Thymus (tissue), 11 donors: ENCODE measurements at regions not wholly inside any gene's neighbourhood (a gene's known extent, or its start where the extent isn't known, plus 50 kb on each side); places are given as distances from the start of the nearest gene placed in this dataset.

Experiments used
- DNase-seq, 9 donors: peaks; one replicate each; pipeline ENCODE4 v3.0.0-alpha.2; 2013; ENCODE audit warnings: low spot score in 9 of 9, low read depth in 6 of 9, missing footprints in 1 of 9
- H3K27ac ChIP-seq, 2 donors: one replicate each; pipeline ENCODE4 v1.5.1; 2013; ENCODE audit warnings: control low read depth in 1 of 2, low read depth in 1 of 2, low read length in 1 of 2, mild to moderate bottlenecking in 1 of 2, moderate library complexity in 1 of 2
- H3K27me3 ChIP-seq, 2 donors: one replicate each; pipeline ENCODE4 v1.5.1; 2013; ENCODE audit warnings: low read length in 1 of 2; ENCODE audit not compliant: control insufficient read depth in 2 of 2, insufficient read depth in 1 of 2
- H3K36me3 ChIP-seq, 2 donors: one replicate each; pipeline ENCODE4 v1.5.1; 2013; ENCODE audit warnings: low read length in 1 of 2, mild to moderate bottlenecking in 1 of 2, moderate library complexity in 1 of 2; ENCODE audit not compliant: control insufficient read depth in 2 of 2, insufficient read depth in 2 of 2
- H3K4me1 ChIP-seq, 2 donors: one replicate each; pipeline ENCODE4 v1.5.1; 2013; ENCODE audit warnings: low read length in 2 of 2; ENCODE audit not compliant: control insufficient read depth in 2 of 2, insufficient read depth in 2 of 2
- H3K4me3 ChIP-seq, 2 donors: one replicate each; pipeline ENCODE4 v1.5.1; 2013; ENCODE audit warnings: low read length in 2 of 2, control low read depth in 1 of 2, mild to moderate bottlenecking in 1 of 2
- H3K9me3 ChIP-seq, 2 donors: one replicate each; pipeline ENCODE4 v1.5.1; 2013; ENCODE audit warnings: low read length in 1 of 2, mild to moderate bottlenecking in 1 of 2; ENCODE audit not compliant: control insufficient read depth in 2 of 2, insufficient read depth in 1 of 2
- WGBS: extraction: QIAGEN DNeasy Blood & Tissue Kit; methylation state at CpG from one replicate; pipeline ENCODE4 v1.1.7; 2013; 5-methylcytosine and 5-hydroxymethylcytosine counted together
- donor health status: healthy.

- H3K4me3 ChIP-seq: no peak overlapping the region
- H3K27me3 ChIP-seq: no peaks in the 10 kb centered on the region
- no peak overlapping the region for H3K27ac ChIP-seq
- WGBS: 67% methylated on average over 2 of the region's 2 CpGs
- H3K9me3 ChIP-seq: no peaks in the 10 kb centered on the region
- no peak for DNase-seq
- no peaks in the 10 kb centered on the region for H3K4me1 ChIP-seq
- H3K36me3 ChIP-seq: no peaks in the 10 kb centered on the region
Observed at GRCh38 chr5:18067615-18068014, 433.4 kb downstream of the TAF11L14 start.

- Histone ChIP-seq H3K27ac (no peak overlapping the region), H3K4me3 (no peak overlapping the region), H3K27me3 (no peaks in the 10 kb centered on the region), H3K9me3 (no peaks in the 10 kb centered on the region), H3K4me1 (no peaks in the 10 kb centered on the region), H3K36me3 (no peaks in the 10 kb centered on the region)
- DNase-seq: no peak
- WGBS: 93% methylated on average over 5 of the region's 5 CpGs
Observed at GRCh38 chr5:18068826-18069225, 434.6 kb downstream of the TAF11L14 start.

GRCh38 chr5:18069790-18070189 is 435.5 kb downstream of the TAF11L14 start:
- no peak for DNase-seq
- H3K4me1 ChIP-seq: no peaks in the 10 kb centered on the region
- no peak overlapping the region for H3K4me3 ChIP-seq
- 98% methylated on average over 2 of the region's 2 CpGs for whole genome bisulfite sequencing
- H3K27ac ChIP-seq: no peak overlapping the region
- no peaks in the 10 kb centered on the region for H3K27me3 ChIP-seq
- H3K9me3 ChIP-seq: no peaks in the 10 kb centered on the region
- H3K36me3 ChIP-seq: no peaks in the 10 kb centered on the region

DNA sequence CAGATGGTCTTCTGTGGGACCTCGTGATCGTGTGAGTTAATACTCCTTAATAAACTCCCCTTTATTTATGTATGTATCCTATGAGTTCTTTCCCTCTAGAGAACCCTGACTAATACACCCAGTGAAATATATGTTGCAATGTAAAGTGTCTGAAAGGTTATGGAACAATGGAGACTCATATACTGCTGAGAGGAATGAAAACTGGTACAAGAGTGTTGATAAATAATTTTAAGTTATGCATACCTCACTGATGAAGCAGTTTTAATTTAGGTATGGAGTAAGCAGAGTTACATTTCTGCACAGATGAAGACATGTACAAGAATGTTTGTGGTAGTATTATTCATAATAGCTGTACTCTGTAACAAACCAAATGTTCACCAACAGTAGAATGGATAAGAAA is 438.3 kb downstream of the TAF11L14 start:
- no peak overlapping the region for H3K27ac ChIP-seq
- no peaks in the 10 kb centered on the region for H3K27me3 ChIP-seq
- 97% methylated on average over 2 of the region's 2 CpGs for WGBS
- no peak overlapping the region for H3K4me3 ChIP-seq
- no peaks in the 10 kb centered on the region for H3K9me3 ChIP-seq
- DNase-seq: no peak
- H3K4me1 ChIP-seq: no peaks in the 10 kb centered on the region
- no peaks in the 10 kb centered on the region for H3K36me3 ChIP-seq

DNA sequence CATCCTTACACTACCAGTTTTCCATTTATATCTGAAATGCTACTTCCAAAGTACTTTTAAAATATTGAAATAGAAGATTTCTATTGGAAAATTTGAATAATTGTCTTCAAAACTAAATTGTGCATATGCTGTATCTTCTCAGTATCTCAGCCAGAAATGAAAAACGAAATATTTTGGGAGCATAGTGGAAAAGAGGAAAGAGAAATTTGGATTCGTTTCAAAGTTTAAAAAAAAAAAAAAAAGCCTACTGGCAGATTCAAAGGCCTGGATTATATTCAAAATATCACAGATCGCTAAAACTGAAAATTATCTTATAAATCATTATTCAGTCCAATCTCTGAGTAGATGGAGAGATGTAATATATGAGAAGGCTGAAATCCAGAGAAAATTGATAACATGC is 440.7 kb downstream of the TAF11L14 start:
- H3K27me3 ChIP-seq: no peaks in the 10 kb centered on the region
- H3K4me3 ChIP-seq: no peak overlapping the region
- WGBS: 89% methylated on average over 3 of the region's 3 CpGs
- no peaks in the 10 kb centered on the region for H3K4me1 ChIP-seq
- H3K9me3 ChIP-seq: no peaks in the 10 kb centered on the region
- H3K36me3 ChIP-seq: no peaks in the 10 kb centered on the region
- no peak for DNase-seq
- no peak overlapping the region for H3K27ac ChIP-seq

GRCh38 chr5:18078157-18078556 is 443.9 kb downstream of the TAF11L14 start:
- Histone ChIP-seq H3K9me3 (no peaks in the 10 kb centered on the region), H3K36me3 (no peaks in the 10 kb centered on the region), H3K27ac (no peak overlapping the region), H3K4me3 (no peak overlapping the region), H3K4me1 (no peaks in the 10 kb centered on the region), H3K27me3 (no peaks in the 10 kb centered on the region)
- no peak for DNase-seq

DNA sequence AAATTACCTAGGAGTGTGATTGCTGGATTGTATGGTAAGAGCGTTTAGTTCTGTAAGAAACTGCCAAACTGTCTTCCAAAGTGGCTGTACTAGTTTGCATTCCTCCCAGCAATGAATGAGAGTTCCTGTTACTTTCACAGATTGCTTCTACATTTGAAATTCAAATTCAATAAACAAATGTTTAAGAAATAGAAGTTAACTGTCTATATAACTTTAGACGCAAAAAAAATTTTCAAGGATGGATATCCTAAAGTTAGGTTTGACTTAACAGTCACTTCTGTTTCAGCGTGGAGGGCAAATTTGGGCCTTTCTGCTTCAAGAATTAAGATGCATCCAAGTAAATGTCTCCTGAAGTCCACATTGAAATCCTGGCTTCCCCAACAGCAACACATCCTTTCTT is 445.6 kb downstream of the TAF11L14 start:
- H3K4me3 ChIP-seq: no peak overlapping the region
- no peaks in the 10 kb centered on the region for H3K27me3 ChIP-seq
- no peaks in the 10 kb centered on the region for H3K9me3 ChIP-seq
- DNase-seq: no peak
- WGBS: 94% methylated on average over 3 of the region's 3 CpGs
- no peak overlapping the region for H3K27ac ChIP-seq
- H3K4me1 ChIP-seq: no peaks in the 10 kb centered on the region
- no peaks in the 10 kb centered on the region for H3K36me3 ChIP-seq

DNA sequence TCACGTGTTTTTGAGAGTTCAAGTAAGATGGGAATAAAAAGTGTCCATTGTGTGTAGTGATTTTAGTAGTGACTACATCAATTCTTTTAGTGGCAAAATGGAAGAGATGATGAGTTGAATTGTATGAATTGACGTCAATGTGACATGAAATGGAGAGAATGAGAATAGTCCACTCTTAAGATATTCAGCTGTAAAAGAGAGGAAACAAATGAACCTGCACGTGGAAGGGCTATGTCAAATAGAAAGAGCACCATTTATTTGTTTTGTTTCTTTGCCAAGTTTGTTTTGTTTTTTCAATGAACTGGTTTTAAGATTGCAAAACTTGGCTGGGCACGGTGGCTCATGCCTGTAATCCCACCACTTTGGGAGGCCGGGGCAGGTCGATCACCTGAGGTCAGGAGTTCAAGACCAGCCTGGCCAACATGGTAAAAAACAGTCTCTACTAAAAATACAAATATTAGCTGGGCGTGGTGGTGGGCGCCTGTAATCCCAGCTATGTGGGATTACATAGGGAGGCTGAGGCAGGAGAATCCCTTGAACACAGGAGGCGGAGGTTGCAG is 453.8 kb downstream of the TAF11L14 start:
- H3K4me3 ChIP-seq: no peak overlapping the region
- no peak for DNase-seq
- 88% methylated on average over 9 of the region's 9 CpGs for WGBS
- H3K27ac ChIP-seq: no peak overlapping the region
- no peaks in the 10 kb centered on the region for H3K27me3 ChIP-seq
- H3K36me3 ChIP-seq: no peaks in the 10 kb centered on the region
- H3K4me1 ChIP-seq: no peaks in the 10 kb centered on the region
- H3K9me3 ChIP-seq: no peaks in the 10 kb centered on the region

DNA sequence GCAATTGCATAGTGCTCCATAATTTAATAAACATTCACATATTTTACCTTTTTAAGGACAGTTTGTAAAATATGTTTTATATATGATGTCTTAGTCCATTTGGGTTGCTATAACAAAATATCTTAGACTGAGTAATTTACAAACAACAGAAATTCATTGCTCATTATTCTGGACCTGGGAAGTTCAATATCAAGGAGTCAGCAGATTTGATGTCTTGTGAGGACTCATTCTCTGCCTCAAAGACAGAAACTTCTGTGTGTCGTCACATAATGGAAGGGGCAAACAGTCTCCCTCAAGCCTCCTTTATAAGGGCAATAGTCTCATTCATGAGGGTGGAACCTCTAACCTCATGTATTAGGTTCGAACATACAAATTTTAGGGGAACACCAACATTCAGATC is 455.9 kb downstream of the TAF11L14 start:
- H3K4me1 ChIP-seq: no peaks in the 10 kb centered on the region
- H3K9me3 ChIP-seq: no peaks in the 10 kb centered on the region
- WGBS: 96% methylated on average over 2 of the region's 2 CpGs
- H3K27ac ChIP-seq: no peak overlapping the region
- no peaks in the 10 kb centered on the region for H3K36me3 ChIP-seq
- DNase-seq: no peak
- no peak overlapping the region for H3K4me3 ChIP-seq
- no peaks in the 10 kb centered on the region for H3K27me3 ChIP-seq

- no peak for DNase-seq
- Histone ChIP-seq H3K4me1 (no peaks in the 10 kb centered on the region), H3K9me3 (no peaks in the 10 kb centered on the region), H3K36me3 (no peaks in the 10 kb centered on the region), H3K27me3 (no peaks in the 10 kb centered on the region), H3K4me3 (no peak overlapping the region), H3K27ac (no peak overlapping the region)
- WGBS: 21% methylated on average over 2 of the region's 2 CpGs
Observed at GRCh38 chr5:18091142-18091541, 456.9 kb downstream of the TAF11L14 start.
